Panc1 (cell line): ENCODE measurements at regions not wholly inside any gene's neighbourhood (a gene's known extent, or its start where the extent isn't known, plus 50 kb on each side); places are given as distances from the start of the nearest gene placed in this dataset.

Experiments
- ATAC-seq: fragments of 200-7000 bp; cut with Tn5 transposase; 2 replicates; pipeline ENCODE4 v1.9.1; 2020; ENCODE audit warnings: mild to moderate bottlenecking, moderate library complexity
- BruUV-seq: library from RNA; stranded (reverse); fragments of 400-500 nt; replicated peaks from 2 replicates; lab custom pipeline; 2021; lab: Mats Ljungman, UMichigan
- CTCF ChIA-PET: fragments of 300-600 bp; sonication (Branson Sonifier 250); formaldehyde crosslinking; loops from one replicate; lab custom pipeline; 2022; ENCODE audit warnings: antibody characterized with exemption; lab: Charles Lee
- POLR2A ChIA-PET: fragments of 300-600 bp; sonication (Branson Sonifier 250); formaldehyde crosslinking; loops from one replicate; lab custom pipeline; 2022; ENCODE audit warnings: antibody characterized with exemption; lab: Charles Lee
- DNase-seq: peaks from one replicate; pipeline ENCODE4 v3.0.0-alpha.2; 2010; ENCODE audit warnings: low read depth, low spot score
- H3K27ac ChIP-seq: 2 replicates; pipeline ENCODE4 v1.5.1; 2011; ENCODE audit warnings: mild to moderate bottlenecking, low read length, inconsistent platforms
- H3K27me3 ChIP-seq: fragments of 200-500 bp; sonication (Bioruptor generic); 2 replicates; pipeline ENCODE4 v1.6.0; 2014; ENCODE audit warnings: low read length, inconsistent platforms; ENCODE audit not compliant: control insufficient read depth, insufficient read depth
- H3K36me3 ChIP-seq: fragments of 200-500 bp; sonication (Bioruptor generic); 2 replicates; pipeline ENCODE4 v1.5.1; 2014; ENCODE audit warnings: inconsistent platforms, mild to moderate bottlenecking, low read length, moderate library complexity; ENCODE audit not compliant: control insufficient read depth, insufficient read depth
- H3K4me1 ChIP-seq: 2 replicates; pipeline ENCODE4 v1.5.1; 2011; ENCODE audit warnings: inconsistent platforms, mild to moderate bottlenecking, low read length, moderate library complexity; ENCODE audit not compliant: control insufficient read depth, insufficient read depth
- H3K4me3 ChIP-seq, 2 experiments: 2 replicates each; pipeline ENCODE4 v1.5.1; 2011 to 2012; ENCODE audit warnings: low read depth in 2 of 2, low read length in 2 of 2, mild to moderate bottlenecking in 2 of 2, inconsistent platforms in 1 of 2, moderate library complexity in 1 of 2
- H3K9me3 ChIP-seq: fragments of 200-500 bp; sonication (Bioruptor generic); 2 replicates; pipeline ENCODE4 v1.5.1; 2014; ENCODE audit warnings: low read depth, mild to moderate bottlenecking, inconsistent platforms, low read length, moderate library complexity; ENCODE audit not compliant: control insufficient read depth, insufficient read depth
- POLR2AphosphoS5 ChIP-seq: IDR thresholded peaks from 2 replicates; pipeline ENCODE4 v1.6.1; 2012; ENCODE audit warnings: mild to moderate bottlenecking, low read depth, low read length, moderate library complexity
- SIN3A ChIP-seq: IDR thresholded peaks from 2 replicates; pipeline ENCODE4 v1.6.1; 2012; ENCODE audit warnings: low read depth, mild to moderate bottlenecking, low read length, moderate library complexity, borderline replicate concordance; ENCODE audit not compliant: insufficient read depth
- TCF7L2 ChIP-seq: IDR thresholded peaks from 2 replicates; pipeline ENCODE4 v1.6.1; 2011; ENCODE audit warnings: mild to moderate bottlenecking, low read depth, low read length, inconsistent platforms
- in situ Hi-C: cut with HindIII; loops from 2 replicates; pipeline ENCODE4 v1.10.0; 2016; ENCODE audit warnings: low sequenced_read_pairs, low pct_unique_long_range_greater_than_20kb
- intact Hi-C: fragments of 100-400 bp; cut with micrococcal nuclease; formaldehyde crosslinking; loops from one replicate; pipeline ENCODE4 v1.10.0; 2022; ENCODE audit not compliant: unreplicated experiment
- TF ChIP-seq, protein P1 (sequence below): fragments of 450-650 bp; IDR thresholded peaks from 2 replicates; pipeline ENCODE4 v1.5.1; 2017; ENCODE audit warnings: mild to moderate bottlenecking
- TF ChIP-seq, protein P2 (sequence below), 2 experiments: IDR thresholded peaks; 2 replicates each; pipeline ENCODE4 v1.6.1; 2011 to 2012; ENCODE audit warnings: low read depth in 2 of 2, control low read depth in 1 of 2, low read length in 1 of 2, mild to moderate bottlenecking in 1 of 2, moderate library complexity in 1 of 2; ENCODE audit not compliant: insufficient read depth in 1 of 2

DNA sequence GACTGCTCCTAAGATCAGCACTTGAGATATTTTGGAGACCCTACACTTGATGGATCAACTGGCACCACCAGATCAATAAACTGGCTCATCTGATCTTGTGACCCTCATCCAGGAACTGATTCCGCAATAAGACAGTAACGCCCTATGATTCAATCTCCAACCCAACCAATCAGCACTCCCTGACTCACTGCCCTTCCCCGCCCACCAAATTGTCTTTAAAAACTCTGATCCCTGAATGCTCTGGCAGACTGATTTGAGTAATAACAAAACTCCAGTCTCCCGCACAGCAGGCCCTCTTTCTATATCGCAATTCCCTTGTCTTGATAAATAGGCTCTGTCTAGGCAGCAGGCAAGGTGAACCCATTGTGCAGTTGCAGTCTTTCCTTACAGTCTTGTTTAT lies 677.0 kb downstream of the LRRC70 start:
- ChIA-PET POLR2A (no interaction called here), CTCF (no interaction called here)
- intact Hi-C loops (no loop called here), in situ Hi-C loops (no loop called here)
- no peaks in the 10 kb centered on the region for H3K36me3 ChIP-seq
- no peaks in the 10 kb centered on the region for H3K27me3 ChIP-seq
- ATAC-seq (no peak), DNase-seq (no peak)
- no peak overlapping the region for H3K4me3 ChIP-seq
- TF ChIP-seq, protein P1, sequence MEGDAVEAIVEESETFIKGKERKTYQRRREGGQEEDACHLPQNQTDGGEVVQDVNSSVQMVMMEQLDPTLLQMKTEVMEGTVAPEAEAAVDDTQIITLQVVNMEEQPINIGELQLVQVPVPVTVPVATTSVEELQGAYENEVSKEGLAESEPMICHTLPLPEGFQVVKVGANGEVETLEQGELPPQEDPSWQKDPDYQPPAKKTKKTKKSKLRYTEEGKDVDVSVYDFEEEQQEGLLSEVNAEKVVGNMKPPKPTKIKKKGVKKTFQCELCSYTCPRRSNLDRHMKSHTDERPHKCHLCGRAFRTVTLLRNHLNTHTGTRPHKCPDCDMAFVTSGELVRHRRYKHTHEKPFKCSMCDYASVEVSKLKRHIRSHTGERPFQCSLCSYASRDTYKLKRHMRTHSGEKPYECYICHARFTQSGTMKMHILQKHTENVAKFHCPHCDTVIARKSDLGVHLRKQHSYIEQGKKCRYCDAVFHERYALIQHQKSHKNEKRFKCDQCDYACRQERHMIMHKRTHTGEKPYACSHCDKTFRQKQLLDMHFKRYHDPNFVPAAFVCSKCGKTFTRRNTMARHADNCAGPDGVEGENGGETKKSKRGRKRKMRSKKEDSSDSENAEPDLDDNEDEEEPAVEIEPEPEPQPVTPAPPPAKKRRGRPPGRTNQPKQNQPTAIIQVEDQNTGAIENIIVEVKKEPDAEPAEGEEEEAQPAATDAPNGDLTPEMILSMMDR = no peak
- no TSS peak for BruUV-seq
- H3K9me3 ChIP-seq = no peaks in the 10 kb centered on the region
- H3K4me1 ChIP-seq = no peaks in the 10 kb centered on the region
- H3K27ac ChIP-seq = no peak overlapping the region

DNA sequence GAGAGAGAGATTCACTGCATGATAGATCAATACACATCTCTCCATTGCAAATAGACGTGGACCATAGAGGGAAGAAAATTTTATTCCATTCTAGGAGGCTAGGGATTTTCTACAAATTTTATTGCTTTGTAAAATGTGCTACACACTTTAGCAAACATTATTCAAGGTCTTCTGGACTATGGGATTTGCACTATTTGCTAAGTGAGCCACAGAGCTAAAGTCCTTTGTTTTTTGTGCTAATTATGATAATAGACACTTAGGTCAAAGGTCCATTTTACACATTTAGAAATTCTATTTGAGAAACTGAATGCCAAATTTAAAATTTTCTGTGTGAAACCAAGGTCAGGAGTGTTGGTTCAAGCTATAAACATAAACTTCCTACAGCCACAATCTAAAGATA lies 672.3 kb downstream of the LRRC70 start:
- in situ Hi-C loops = no loop called here
- ATAC-seq = no peak
- CTCF ChIA-PET = no interaction called here

More for the DNA sequence above, 672.3 kb downstream of the LRRC70 start:
- TF ChIP-seq, protein P1 = no peak
- TF ChIP-seq SIN3A = no peak
- no peak for TF ChIP-seq POLR2AphosphoS5
- TF ChIP-seq TCF7L2 = no peak
- TF ChIP-seq, protein P2, sequence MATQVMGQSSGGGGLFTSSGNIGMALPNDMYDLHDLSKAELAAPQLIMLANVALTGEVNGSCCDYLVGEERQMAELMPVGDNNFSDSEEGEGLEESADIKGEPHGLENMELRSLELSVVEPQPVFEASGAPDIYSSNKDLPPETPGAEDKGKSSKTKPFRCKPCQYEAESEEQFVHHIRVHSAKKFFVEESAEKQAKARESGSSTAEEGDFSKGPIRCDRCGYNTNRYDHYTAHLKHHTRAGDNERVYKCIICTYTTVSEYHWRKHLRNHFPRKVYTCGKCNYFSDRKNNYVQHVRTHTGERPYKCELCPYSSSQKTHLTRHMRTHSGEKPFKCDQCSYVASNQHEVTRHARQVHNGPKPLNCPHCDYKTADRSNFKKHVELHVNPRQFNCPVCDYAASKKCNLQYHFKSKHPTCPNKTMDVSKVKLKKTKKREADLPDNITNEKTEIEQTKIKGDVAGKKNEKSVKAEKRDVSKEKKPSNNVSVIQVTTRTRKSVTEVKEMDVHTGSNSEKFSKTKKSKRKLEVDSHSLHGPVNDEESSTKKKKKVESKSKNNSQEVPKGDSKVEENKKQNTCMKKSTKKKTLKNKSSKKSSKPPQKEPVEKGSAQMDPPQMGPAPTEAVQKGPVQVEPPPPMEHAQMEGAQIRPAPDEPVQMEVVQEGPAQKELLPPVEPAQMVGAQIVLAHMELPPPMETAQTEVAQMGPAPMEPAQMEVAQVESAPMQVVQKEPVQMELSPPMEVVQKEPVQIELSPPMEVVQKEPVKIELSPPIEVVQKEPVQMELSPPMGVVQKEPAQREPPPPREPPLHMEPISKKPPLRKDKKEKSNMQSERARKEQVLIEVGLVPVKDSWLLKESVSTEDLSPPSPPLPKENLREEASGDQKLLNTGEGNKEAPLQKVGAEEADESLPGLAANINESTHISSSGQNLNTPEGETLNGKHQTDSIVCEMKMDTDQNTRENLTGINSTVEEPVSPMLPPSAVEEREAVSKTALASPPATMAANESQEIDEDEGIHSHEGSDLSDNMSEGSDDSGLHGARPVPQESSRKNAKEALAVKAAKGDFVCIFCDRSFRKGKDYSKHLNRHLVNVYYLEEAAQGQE (IDR thresholded peaks at IDR 0.05; ENCODE audit: insufficient read depth in 1 of 2, low read depth in 2 of 2, low read length in 1 of 2) = no peak
- H3K4me1 ChIP-seq = no peaks in the 10 kb centered on the region
- no peak for DNase-seq
- POLR2A ChIA-PET = no interaction called here
- H3K4me3 ChIP-seq = no peak overlapping the region
- no peaks in the 10 kb centered on the region for H3K9me3 ChIP-seq
- no peaks in the 10 kb centered on the region for H3K27me3 ChIP-seq
- no peaks in the 10 kb centered on the region for H3K36me3 ChIP-seq
- intact Hi-C loops = no loop called here
- no TSS peak for BruUV-seq
- H3K27ac ChIP-seq = no peak overlapping the region
